ENCODE measurements at regions not wholly inside any gene's neighbourhood (a gene's known extent, or its start where the extent isn't known, plus 50 kb on each side); places are given as distances from the start of the nearest gene placed in this dataset.

- no peak for DNase-seq
Measured at GRCh38 chr14:56900726-56901125, 90.4 kb upstream of the OTX2 start.

- DNase-seq, result no peak
Measured at GRCh38 chr14:56899829-56900228, 89.5 kb upstream of the OTX2 start.

GRCh38 chr14:56896922-56897321 is 86.6 kb upstream of the OTX2 start:
- no peak for DNase-seq

- DNase-seq, result no peak
Measured at GRCh38 chr14:56896231-56896630, 86.0 kb upstream of the OTX2 start.

GRCh38 chr14:56895154-56895553 is 84.9 kb upstream of the OTX2 start:
- no peak for DNase-seq

GRCh38 chr14:56894591-56894991 is 84.3 kb upstream of the OTX2 start:
- DNase-seq, result no peak

- no peak for DNase-seq
Measured at GRCh38 chr14:56892959-56893358, 82.7 kb upstream of the OTX2 start.

- DNase-seq, result no peak
Measured at GRCh38 chr14:56891226-56891625, 80.9 kb upstream of the OTX2 start.

GRCh38 chr14:56889705-56890104 is 79.4 kb upstream of the OTX2 start:
- no peak for DNase-seq

- DNase-seq, result no peak
Measured at GRCh38 chr14:56888274-56888673, 78.0 kb upstream of the OTX2 start.

GRCh38 chr14:56887216-56887615 is 76.9 kb upstream of the OTX2 start:
- no peak for DNase-seq

GRCh38 chr14:56886471-56887062 is 76.3 kb upstream of the OTX2 start:
- DNase-seq, result no peak

- no peak for DNase-seq
Measured at GRCh38 chr14:56885825-56886224, 75.5 kb upstream of the OTX2 start.

- DNase-seq, result no peak
Measured at GRCh38 chr14:56884617-56885016, 74.3 kb upstream of the OTX2 start.

- no peak for DNase-seq
Measured at GRCh38 chr14:56881181-56881580, 70.9 kb upstream of the OTX2 start.

- no peak for DNase-seq
Measured at GRCh38 chr14:56878766-56879165, 68.5 kb upstream of the OTX2 start.

- no peak for DNase-seq
Measured at GRCh38 chr14:56875104-56875675, 64.9 kb upstream of the OTX2 start.

GRCh38 chr14:56874375-56874774 is 64.1 kb upstream of the OTX2 start:
- no peak for DNase-seq

GRCh38 chr14:56870336-56870735 is 60.1 kb upstream of the OTX2 start:
- no peak for DNase-seq

- DNase-seq, result no peak
Measured at GRCh38 chr14:56868660-56869059, 58.4 kb upstream of the OTX2 start.

GRCh38 chr14:56862836-56863235 is 52.6 kb upstream of the OTX2 start:
- no peak for DNase-seq

- no peak for DNase-seq
Measured at GRCh38 chr14:56860441-56860840, 50.2 kb upstream of the OTX2 start.
